BJ (cell line): ENCODE measurements at regions not wholly inside any gene's neighbourhood (a gene's known extent, or its start where the extent isn't known, plus 50 kb on each side); places are given as distances from the start of the nearest gene placed in this dataset.

ENCODE experiments used
- CTCF ChIA-PET: fragments of 350-600 bp; formaldehyde crosslinking; extraction: SDS; loops from one replicate; lab custom pipeline; 2021; ENCODE audit warnings: antibody characterized with exemption, inconsistent platforms; lab: Yijun Ruan, JAX
- POLR2A ChIA-PET: fragments of 300-600 bp; sonication (Branson Sonifier 250); formaldehyde crosslinking; extraction: SDS; loops from one replicate; lab custom pipeline; 2021; ENCODE audit warnings: antibody characterized with exemption; lab: Charles Lee
- DNase-seq: peaks from one replicate; pipeline ENCODE4 v3.0.0-alpha.2; 2011; ENCODE audit warnings: low read depth
- H3K27me3 ChIP-seq: 2 replicates; pipeline ENCODE4 v1.6.0; 2011; ENCODE audit warnings: low read length; ENCODE audit not compliant: control insufficient read depth, insufficient read depth
- H3K36me3 ChIP-seq: 2 replicates; pipeline ENCODE4 v1.5.1; 2011; ENCODE audit warnings: low read length; ENCODE audit not compliant: control insufficient read depth, insufficient read depth
- H3K4me3 ChIP-seq: 2 replicates; pipeline ENCODE4 v1.5.1; 2011; ENCODE audit warnings: low read depth, mild to moderate bottlenecking, control low read depth, low read length
- CTCF ChIP-seq: IDR thresholded peaks from 2 replicates; pipeline ENCODE4 v1.5.1; 2011; ENCODE audit warnings: low read depth, mild to moderate bottlenecking, control low read depth, inconsistent platforms, low read length, moderate library complexity; ENCODE audit not compliant: insufficient read depth

- no peaks in the 10 kb centered on the region for H3K27me3 ChIP-seq
- no peak overlapping the region for H3K4me3 ChIP-seq
- POLR2A ChIA-PET = no interaction called here
- no peak for DNase-seq
- CTCF ChIA-PET = interaction anchor here (0.6 kb wide), 1 partner anchor 866 kb away, joined by 3 read pairs; no protein-coding TSS in a partner anchor
- H3K36me3 ChIP-seq = no peaks in the 10 kb centered on the region
- no peak for TF ChIP-seq CTCF
Measured at GRCh38 chr1:216794586-216794985, 71.4 kb upstream of the ESRRG start.

GRCh38 chr1:216793973-216794372 lies 70.7 kb upstream of the ESRRG start:
- Histone ChIP-seq H3K27me3 (no peaks in the 10 kb centered on the region), H3K4me3 (no peak overlapping the region), H3K36me3 (no peaks in the 10 kb centered on the region)
- DNase-seq = no peak
- TF ChIP-seq CTCF = no peak
- ChIA-PET CTCF (no interaction called here), POLR2A (no interaction called here)

GRCh38 chr1:216793303-216793702 lies 70.1 kb upstream of the ESRRG start:
- Histone ChIP-seq H3K27me3 (no peaks in the 10 kb centered on the region), H3K4me3 (no peak overlapping the region), H3K36me3 (no peaks in the 10 kb centered on the region)
- no peak for DNase-seq
- CTCF ChIA-PET = no interaction called here
- POLR2A ChIA-PET = no interaction called here
- no peak for TF ChIP-seq CTCF

- TF ChIP-seq CTCF = no peak
- no peak for DNase-seq
- H3K27me3 ChIP-seq = no peaks in the 10 kb centered on the region
- POLR2A ChIA-PET = no interaction called here
- H3K36me3 ChIP-seq = no peaks in the 10 kb centered on the region
- CTCF ChIA-PET = no interaction called here
- H3K4me3 ChIP-seq = no peak overlapping the region
Measured at GRCh38 chr1:216788671-216789070, 65.4 kb upstream of the ESRRG start.

- DNase-seq = no peak
- POLR2A ChIA-PET = no interaction called here
- Histone ChIP-seq H3K4me3 (no peak overlapping the region), H3K36me3 (no peaks in the 10 kb centered on the region), H3K27me3 (no peaks in the 10 kb centered on the region)
- no peak for TF ChIP-seq CTCF
- CTCF ChIA-PET = interaction anchor here (1.9 kb wide), 1 partner anchor 13 kb away, joined by 4 read pairs; no protein-coding TSS in a partner anchor
Measured at GRCh38 chr1:216785737-216786136, 62.5 kb upstream of the ESRRG start.
